Glutamatergic neuron (in vitro differentiated cells): ENCODE measurements at regions not wholly inside any gene's neighbourhood (a gene's known extent, or its start where the extent isn't known, plus 50 kb on each side); places are given as distances from the start of the nearest gene placed in this dataset.

ENCODE experiments used
- DNase-seq: peaks from one replicate; pipeline ENCODE4 v3.0.0; 2022
- H3K27ac Mint-ChIP-seq: one replicate; pipeline ENCODE4 v1.8.0; 2020; ENCODE audit warnings: mild to moderate bottlenecking, mixed read lengths, inconsistent platforms; ENCODE audit not compliant: unreplicated experiment
- H3K27me3 Mint-ChIP-seq: one replicate; pipeline ENCODE4 v1.8.0; 2020; ENCODE audit warnings: mild to moderate bottlenecking, moderate library complexity, mixed read lengths, inconsistent platforms; ENCODE audit not compliant: unreplicated experiment
- H3K36me3 Mint-ChIP-seq: one replicate; pipeline ENCODE4 v1.8.0; 2020; ENCODE audit warnings: mild to moderate bottlenecking, mixed read lengths, inconsistent platforms; ENCODE audit not compliant: unreplicated experiment
- H3K4me1 Mint-ChIP-seq: one replicate; pipeline ENCODE4 v1.8.0; 2020; ENCODE audit warnings: mild to moderate bottlenecking, low read depth, mixed read lengths, inconsistent platforms; ENCODE audit not compliant: unreplicated experiment
- H3K4me3 Mint-ChIP-seq: one replicate; pipeline ENCODE4 v1.8.0; 2020; ENCODE audit warnings: mild to moderate bottlenecking, mixed read lengths, inconsistent platforms; ENCODE audit not compliant: unreplicated experiment
- H3K9me3 Mint-ChIP-seq: one replicate; pipeline ENCODE4 v1.8.0; 2020; ENCODE audit warnings: mild to moderate bottlenecking, moderate library complexity, mixed read lengths, inconsistent platforms; ENCODE audit not compliant: unreplicated experiment
- TF ChIP-seq, protein P1 (sequence below): fragments of 200-600 bp; sonication (generic); IDR thresholded peaks from one replicate; pipeline ENCODE4 v1.5.0; 2021; ENCODE audit not compliant: partially characterized antibody, unreplicated experiment

DNA sequence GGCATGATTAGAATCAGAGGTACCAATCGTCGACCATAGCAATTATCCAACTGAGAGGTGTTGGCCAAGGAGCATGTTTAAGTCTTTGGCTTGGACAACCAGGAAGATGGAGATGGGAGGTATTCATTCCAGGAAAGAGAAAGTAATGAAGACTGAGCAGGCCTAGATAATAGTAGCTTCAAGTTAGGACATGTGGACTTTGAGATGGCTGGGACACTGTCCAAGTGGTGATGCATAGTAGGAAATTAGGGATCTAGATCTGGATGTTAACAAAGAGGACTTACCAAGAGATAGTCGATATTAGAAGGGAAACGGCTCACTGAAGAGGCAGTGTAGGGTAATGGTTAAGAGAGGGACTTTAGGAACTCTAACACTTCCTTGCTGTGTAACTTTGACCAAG, 266.7 kb downstream of the FAM76B start:
- no peak overlapping the region for H3K27ac Mint-ChIP-seq
- H3K27me3 Mint-ChIP-seq, result peaks cover 4% of the 10 kb centered on the region
- TF ChIP-seq, protein P1, sequence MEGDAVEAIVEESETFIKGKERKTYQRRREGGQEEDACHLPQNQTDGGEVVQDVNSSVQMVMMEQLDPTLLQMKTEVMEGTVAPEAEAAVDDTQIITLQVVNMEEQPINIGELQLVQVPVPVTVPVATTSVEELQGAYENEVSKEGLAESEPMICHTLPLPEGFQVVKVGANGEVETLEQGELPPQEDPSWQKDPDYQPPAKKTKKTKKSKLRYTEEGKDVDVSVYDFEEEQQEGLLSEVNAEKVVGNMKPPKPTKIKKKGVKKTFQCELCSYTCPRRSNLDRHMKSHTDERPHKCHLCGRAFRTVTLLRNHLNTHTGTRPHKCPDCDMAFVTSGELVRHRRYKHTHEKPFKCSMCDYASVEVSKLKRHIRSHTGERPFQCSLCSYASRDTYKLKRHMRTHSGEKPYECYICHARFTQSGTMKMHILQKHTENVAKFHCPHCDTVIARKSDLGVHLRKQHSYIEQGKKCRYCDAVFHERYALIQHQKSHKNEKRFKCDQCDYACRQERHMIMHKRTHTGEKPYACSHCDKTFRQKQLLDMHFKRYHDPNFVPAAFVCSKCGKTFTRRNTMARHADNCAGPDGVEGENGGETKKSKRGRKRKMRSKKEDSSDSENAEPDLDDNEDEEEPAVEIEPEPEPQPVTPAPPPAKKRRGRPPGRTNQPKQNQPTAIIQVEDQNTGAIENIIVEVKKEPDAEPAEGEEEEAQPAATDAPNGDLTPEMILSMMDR, result no peak
- no peaks in the 10 kb centered on the region for H3K4me1 Mint-ChIP-seq
- H3K36me3 Mint-ChIP-seq, result no peaks in the 10 kb centered on the region
- no peaks in the 10 kb centered on the region for H3K9me3 Mint-ChIP-seq
- no peak overlapping the region for H3K4me3 Mint-ChIP-seq
- DNase-seq, result no peak

DNA sequence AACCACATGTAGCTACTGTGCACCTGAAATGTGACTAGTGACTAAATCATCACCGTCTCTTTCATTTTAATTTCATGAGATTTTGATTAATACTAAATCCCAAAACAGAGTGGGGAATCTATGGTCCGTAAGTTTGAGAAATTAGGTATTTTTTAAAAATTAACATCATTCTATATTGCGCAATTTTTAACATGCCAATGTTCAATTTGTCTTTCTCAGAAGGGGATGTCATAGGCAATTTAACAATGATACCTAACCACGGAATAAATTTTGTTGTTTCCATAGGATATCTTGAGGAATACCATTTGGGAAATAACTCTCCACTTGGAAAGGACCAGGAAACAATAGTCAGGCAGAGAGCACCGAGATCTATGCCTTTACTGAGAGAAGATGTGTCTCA, 267.7 kb downstream of the FAM76B start:
- no peaks in the 10 kb centered on the region for H3K9me3 Mint-ChIP-seq
- no peaks in the 10 kb centered on the region for H3K36me3 Mint-ChIP-seq
- TF ChIP-seq, protein P1, result no peak
- H3K27me3 Mint-ChIP-seq, result peaks cover 4% of the 10 kb centered on the region
- no peak for DNase-seq
- H3K4me3 Mint-ChIP-seq, result no peak overlapping the region
- H3K27ac Mint-ChIP-seq, result no peak overlapping the region
- no peaks in the 10 kb centered on the region for H3K4me1 Mint-ChIP-seq

DNA sequence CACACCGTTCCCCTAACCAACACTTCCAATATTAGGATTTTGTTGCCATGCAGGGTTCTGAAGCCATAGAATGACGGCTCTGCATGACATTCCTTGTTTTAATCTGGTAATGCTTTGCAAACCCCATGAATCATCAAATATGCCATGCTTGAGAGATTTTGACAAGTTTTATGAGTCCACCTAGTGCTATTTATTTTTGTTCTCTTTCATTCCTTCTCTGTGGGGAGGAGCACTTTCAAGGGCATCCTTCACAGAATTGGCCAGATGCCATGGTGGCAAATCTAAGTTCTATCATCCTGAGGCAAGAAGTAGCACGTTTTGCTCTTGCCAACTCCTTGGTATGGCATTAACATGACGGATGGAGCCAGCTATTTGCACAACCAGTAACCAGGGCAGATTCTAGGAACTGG, 268.4 kb downstream of the FAM76B start:
- H3K4me3 Mint-ChIP-seq, result no peak overlapping the region
- no peak overlapping the region for H3K27ac Mint-ChIP-seq
- H3K9me3 Mint-ChIP-seq, result no peaks in the 10 kb centered on the region
- no peaks in the 10 kb centered on the region for H3K36me3 Mint-ChIP-seq
- peaks cover 4% of the 10 kb centered on the region for H3K27me3 Mint-ChIP-seq
- H3K4me1 Mint-ChIP-seq, result no peaks in the 10 kb centered on the region
- TF ChIP-seq, protein P1, result no peak
- DNase-seq, result no peak

GRCh38 chr11:95520369-95521132, 269.0 kb downstream of the FAM76B start:
- Mint-ChIP-seq H3K27ac (no peak overlapping the region), H3K9me3 (no peaks in the 10 kb centered on the region), H3K4me1 (no peaks in the 10 kb centered on the region), H3K36me3 (no peaks in the 10 kb centered on the region), H3K27me3 (peaks cover 4% of the 10 kb centered on the region), H3K4me3 (no peak overlapping the region)
- no peak for DNase-seq
- TF ChIP-seq, protein P1, result no peak

DNA sequence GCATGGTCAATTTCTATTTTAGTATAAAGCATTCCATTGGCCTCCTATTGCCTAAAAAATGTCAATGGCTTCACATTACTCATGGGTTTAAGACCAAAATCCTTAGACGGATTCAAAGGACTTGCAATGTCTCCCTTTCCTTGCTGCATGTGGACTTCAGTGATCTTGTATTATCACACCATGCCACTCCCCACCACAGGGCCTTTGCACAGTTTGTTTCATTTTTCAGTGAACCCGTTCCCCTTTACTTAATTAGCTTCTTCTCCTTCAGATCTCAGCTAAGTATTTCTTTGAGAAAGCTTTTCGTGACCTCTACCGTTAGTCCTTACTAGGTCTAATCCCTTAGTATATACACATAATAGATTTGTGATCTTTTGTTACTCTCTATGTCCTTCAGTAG, 269.7 kb downstream of the FAM76B start:
- H3K4me1 Mint-ChIP-seq, result peaks cover under 1% of the 10 kb centered on the region
- H3K27ac Mint-ChIP-seq, result no peak overlapping the region
- H3K9me3 Mint-ChIP-seq, result no peaks in the 10 kb centered on the region
- H3K36me3 Mint-ChIP-seq, result no peaks in the 10 kb centered on the region
- TF ChIP-seq, protein P1, result no peak
- DNase-seq, result no peak
- H3K4me3 Mint-ChIP-seq, result no peak overlapping the region
- H3K27me3 Mint-ChIP-seq, result peaks cover 4% of the 10 kb centered on the region
